ENCODE measurements at regions not wholly inside any gene's neighbourhood (a gene's known extent, or its start where the extent isn't known, plus 50 kb on each side); places are given as distances from the start of the nearest gene placed in this dataset.

- CTCF ChIA-PET, result no interaction called here
- Histone ChIP-seq H3K9me3 (ENCODE audit: low read depth, low read length, poor library complexity, severe bottlenecking) (peaks cover 10% of the 10 kb centered on the region), H3K27me3 (replicated peaks; ENCODE audit: insufficient read depth, low read depth, low read length, poor library complexity) (no peaks in the 10 kb centered on the region), H3K27ac (ENCODE audit: low read depth, low read length, poor library complexity, severe bottlenecking) (no peak overlapping the region), H3K4me1 (ENCODE audit: insufficient read depth, low read length, poor library complexity, severe bottlenecking) (no peaks in the 10 kb centered on the region), H3K36me3 (ENCODE audit: insufficient read depth, low read length, poor library complexity, severe bottlenecking) (no peaks in the 10 kb centered on the region), H3K4me3 (ENCODE audit: low read depth, low read length, poor library complexity, severe bottlenecking) (no peak overlapping the region)
- BruUV-seq (replicated peaks), result no TSS peak
- DNase-seq (ENCODE audit: low spot score), result no peak
- intact Hi-C loops (cut with micrococcal nuclease; ENCODE audit: unreplicated experiment), result no loop called here
- POLR2A ChIA-PET (ENCODE audit: low non-redundant PET), result no interaction called here
- TF ChIP-seq CTCF (conservative IDR thresholded peaks at IDR 0.05; ENCODE audit: low read depth, low read length) (no peak), EZH2 (IDR thresholded peaks at IDR 0.05; ENCODE audit: borderline replicate concordance, low read depth, low read length, poor library complexity, severe bottlenecking) (no peak)
These were observed 277.7 kb downstream of the HS3ST3A1 start for GRCh38 chr17:13323990-13324389.

GRCh38 chr17:13321951-13322701, 279.6 kb downstream of the HS3ST3A1 start:
- ChIA-PET CTCF (no interaction called here), POLR2A (ENCODE audit: low non-redundant PET) (interaction anchor here (0.6 kb wide), 1 partner anchor 635 kb away, joined by 4 read pairs; no protein-coding TSS in a partner anchor)
- no peak for DNase-seq (ENCODE audit: low spot score)
- H3K9me3 ChIP-seq (ENCODE audit: low read depth, low read length, poor library complexity, severe bottlenecking), result peaks cover 10% of the 10 kb centered on the region
- intact Hi-C loops (cut with micrococcal nuclease; ENCODE audit: unreplicated experiment), result no loop called here
- H3K27me3 ChIP-seq (replicated peaks; ENCODE audit: insufficient read depth, low read depth, low read length, poor library complexity), result no peaks in the 10 kb centered on the region
- H3K4me1 ChIP-seq (ENCODE audit: insufficient read depth, low read length, poor library complexity, severe bottlenecking), result no peaks in the 10 kb centered on the region
- H3K36me3 ChIP-seq (ENCODE audit: insufficient read depth, low read length, poor library complexity, severe bottlenecking), result no peaks in the 10 kb centered on the region
- no peak overlapping the region for H3K27ac ChIP-seq (ENCODE audit: low read depth, low read length, poor library complexity, severe bottlenecking)
- no TSS peak for BruUV-seq (replicated peaks)
- TF ChIP-seq EZH2 (IDR thresholded peaks at IDR 0.05; ENCODE audit: borderline replicate concordance, low read depth, low read length, poor library complexity, severe bottlenecking) (no peak), CTCF (conservative IDR thresholded peaks at IDR 0.05; ENCODE audit: low read depth, low read length) (no peak)
- no peak overlapping the region for H3K4me3 ChIP-seq (ENCODE audit: low read depth, low read length, poor library complexity, severe bottlenecking)

- POLR2A ChIA-PET (ENCODE audit: low non-redundant PET), result no interaction called here
- no peak for DNase-seq (ENCODE audit: low spot score)
- Histone ChIP-seq H3K4me1 (ENCODE audit: insufficient read depth, low read length, poor library complexity, severe bottlenecking) (no peaks in the 10 kb centered on the region), H3K4me3 (ENCODE audit: low read depth, low read length, poor library complexity, severe bottlenecking) (no peak overlapping the region), H3K27me3 (replicated peaks; ENCODE audit: insufficient read depth, low read depth, low read length, poor library complexity) (no peaks in the 10 kb centered on the region), H3K36me3 (ENCODE audit: insufficient read depth, low read length, poor library complexity, severe bottlenecking) (no peaks in the 10 kb centered on the region), H3K9me3 (ENCODE audit: low read depth, low read length, poor library complexity, severe bottlenecking) (peaks cover 10% of the 10 kb centered on the region), H3K27ac (ENCODE audit: low read depth, low read length, poor library complexity, severe bottlenecking) (no peak overlapping the region)
- intact Hi-C loops (cut with micrococcal nuclease; ENCODE audit: unreplicated experiment), result no loop called here
- CTCF ChIA-PET, result no interaction called here
- no TSS peak for BruUV-seq (replicated peaks)
- TF ChIP-seq CTCF (conservative IDR thresholded peaks at IDR 0.05; ENCODE audit: low read depth, low read length), result no peak
- TF ChIP-seq EZH2 (IDR thresholded peaks at IDR 0.05; ENCODE audit: borderline replicate concordance, low read depth, low read length, poor library complexity, severe bottlenecking), result no peak
These were observed 281.5 kb downstream of the HS3ST3A1 start for GRCh38 chr17:13320046-13320785.

Measured in A673 (cell line).